Muscle of leg (tissue), 3 donors: ENCODE measurements at regions not wholly inside any gene's neighbourhood (a gene's known extent, or its start where the extent isn't known, plus 50 kb on each side); places are given as distances from the start of the nearest gene placed in this dataset.
"Not testable (repeated sequence)": the region's sequence is repeated elsewhere in the genome, so short reads cannot be mapped to it uniquely, and the experiment has no call there.

Experiments
- DNase-seq: peaks from one replicate; pipeline ENCODE4 v3.0.0; 2013
- H3K27ac ChIP-seq: one replicate; pipeline ENCODE4 v1.5.1; 2013; ENCODE audit warnings: mild to moderate bottlenecking, low read length, control low read depth
- H3K27me3 ChIP-seq: one replicate; pipeline ENCODE4 v1.6.1; 2013; ENCODE audit warnings: low read length; ENCODE audit not compliant: control insufficient read depth, insufficient read depth
- H3K36me3 ChIP-seq: one replicate; pipeline ENCODE4 v1.6.1; 2013; ENCODE audit warnings: low read length; ENCODE audit not compliant: control insufficient read depth, insufficient read depth
- H3K4me1 ChIP-seq: one replicate; pipeline ENCODE4 v1.6.1; 2013; ENCODE audit warnings: low read length; ENCODE audit not compliant: control insufficient read depth, insufficient read depth
- H3K4me3 ChIP-seq: one replicate; pipeline ENCODE4 v1.5.1; 2013; ENCODE audit warnings: low read length, control low read depth
- H3K9me3 ChIP-seq: replicated peaks from 2 replicates; pipeline ENCODE4 v1.6.1; 2013; ENCODE audit warnings: low read depth, low read length; ENCODE audit not compliant: control insufficient read depth
- WGBS: methylation state at CpG from one replicate; pipeline ENCODE4 v1.1.5; 2013; ENCODE audit warnings: missing lambda C conversion rate; ENCODE audit not compliant: insufficient coverage; 5-methylcytosine and 5-hydroxymethylcytosine counted together

GRCh38 chr2:58401936-58402335, 160.8 kb upstream of the FANCL start:
- Histone ChIP-seq H3K27me3 (no peaks in the 10 kb centered on the region), H3K9me3 (no peaks in the 10 kb centered on the region), H3K4me1 (no peaks in the 10 kb centered on the region), H3K36me3 (no peaks in the 10 kb centered on the region), H3K27ac (no peak overlapping the region), H3K4me3 (no peak overlapping the region)
- DNase-seq: no peak
- WGBS: no CpG with 5 or more reads among the region's 2 CpGs

GRCh38 chr2:58398406-58398805, 157.3 kb upstream of the FANCL start:
- Histone ChIP-seq H3K27ac (no peak overlapping the region), H3K4me1 (no peaks in the 10 kb centered on the region), H3K9me3 (no peaks in the 10 kb centered on the region), H3K4me3 (no peak overlapping the region), H3K27me3 (no peaks in the 10 kb centered on the region), H3K36me3 (no peaks in the 10 kb centered on the region)
- DNase-seq: no peak

GRCh38 chr2:58387701-58388100, 146.6 kb upstream of the FANCL start:
- 80% methylated on average over 1 of the region's 1 CpG for WGBS
- H3K27me3 ChIP-seq: no peaks in the 10 kb centered on the region

DNA sequence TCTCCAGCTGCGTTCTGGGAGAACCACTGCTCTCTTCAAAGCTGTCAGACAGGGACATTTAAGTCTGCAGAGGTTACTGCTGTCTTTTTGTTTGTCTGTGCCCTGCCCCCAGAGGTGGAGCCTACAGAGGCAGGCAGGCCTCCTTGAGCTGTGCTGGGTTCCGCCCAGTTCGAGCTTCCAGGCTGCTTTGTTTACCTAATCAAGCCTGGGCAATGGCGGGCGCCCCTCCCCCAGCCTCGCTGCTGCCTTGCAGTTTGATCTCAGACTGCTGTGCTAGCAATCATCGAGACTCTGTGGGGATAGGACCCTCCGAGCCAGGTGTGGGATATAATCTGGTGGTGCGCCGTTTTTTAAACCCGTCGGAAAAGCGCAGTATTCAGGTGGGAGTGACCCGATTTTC, 145.8 kb upstream of the FANCL start:
- H3K27me3 ChIP-seq, H3K36me3 ChIP-seq, H3K9me3 ChIP-seq, H3K4me3 ChIP-seq, DNase-seq, H3K4me1 ChIP-seq, H3K27ac ChIP-seq: not testable (repeated sequence)
- WGBS: no CpG with 5 or more reads among the region's 14 CpGs

More at GRCh38 chr2:58387701-58388100, 146.6 kb upstream of the FANCL start:
- H3K4me3 ChIP-seq: no peak overlapping the region
- no peaks in the 10 kb centered on the region for H3K4me1 ChIP-seq
- no peaks in the 10 kb centered on the region for H3K36me3 ChIP-seq
- H3K9me3 ChIP-seq: no peaks in the 10 kb centered on the region
- H3K27ac ChIP-seq: no peak overlapping the region
- no peak for DNase-seq

DNA sequence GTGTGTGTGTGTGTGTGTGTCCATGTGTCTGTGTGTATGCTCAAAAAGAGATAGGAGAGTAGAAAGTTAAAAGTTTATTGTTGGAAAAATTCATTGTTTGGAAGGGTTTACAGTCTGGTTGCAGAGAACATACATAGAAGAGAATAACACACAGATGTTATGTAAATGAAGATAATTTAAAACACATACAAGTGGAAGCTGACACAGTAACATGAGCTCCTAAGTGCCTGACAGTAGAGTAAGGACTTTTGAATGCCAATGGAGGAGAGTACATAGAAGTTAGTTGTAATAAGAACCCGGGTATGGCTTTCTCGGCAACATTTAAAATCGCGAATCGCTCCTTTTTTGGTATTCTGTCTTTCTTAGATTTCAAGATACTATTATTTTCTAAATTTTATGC, 137.0 kb upstream of the FANCL start:
- no peaks in the 10 kb centered on the region for H3K36me3 ChIP-seq
- no peak overlapping the region for H3K4me3 ChIP-seq
- DNase-seq: peak; percentile 52
- no peaks in the 10 kb centered on the region for H3K27me3 ChIP-seq
- WGBS: no CpG with 5 or more reads among the region's 5 CpGs
- no peak overlapping the region for H3K27ac ChIP-seq
- H3K4me1 ChIP-seq: no peaks in the 10 kb centered on the region
- H3K9me3 ChIP-seq: no peaks in the 10 kb centered on the region

- WGBS: no CpG with 5 or more reads among the region's 1 CpG
- H3K9me3 ChIP-seq: no peaks in the 10 kb centered on the region
- DNase-seq: no peak
These were observed 136.1 kb upstream of the FANCL start for GRCh38 chr2:58377181-58377580.

DNA sequence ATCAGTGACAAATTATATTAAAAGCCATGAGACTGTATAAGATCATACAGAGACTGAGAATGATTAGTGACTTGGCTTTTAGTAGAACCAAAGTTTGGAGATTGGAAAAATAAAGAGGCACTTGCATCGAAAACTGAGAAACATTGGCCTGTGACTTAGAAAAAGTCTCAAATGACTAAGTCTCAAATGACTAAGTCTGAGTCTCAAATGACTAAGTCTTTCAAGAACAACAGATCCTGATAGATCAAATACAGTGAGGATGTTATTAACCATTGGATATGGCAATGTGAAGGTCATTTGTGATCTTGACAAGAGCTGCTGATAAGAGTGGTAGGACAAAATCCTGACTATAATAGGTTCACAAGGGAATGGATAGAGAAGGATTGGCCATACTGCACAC, 135.5 kb upstream of the FANCL start:
- no peak for DNase-seq
- Histone ChIP-seq H3K27ac (no peak overlapping the region), H3K4me1 (no peaks in the 10 kb centered on the region), H3K36me3 (no peaks in the 10 kb centered on the region), H3K9me3 (no peaks in the 10 kb centered on the region), H3K27me3 (no peaks in the 10 kb centered on the region), H3K4me3 (no peak overlapping the region)
- no CpG with 5 or more reads among the region's 1 CpG for WGBS

More at GRCh38 chr2:58377181-58377580, 136.1 kb upstream of the FANCL start:
- Histone ChIP-seq H3K27me3 (no peaks in the 10 kb centered on the region), H3K27ac (no peak overlapping the region), H3K36me3 (no peaks in the 10 kb centered on the region), H3K4me3 (no peak overlapping the region), H3K4me1 (no peaks in the 10 kb centered on the region)

- WGBS: no CpG with 5 or more reads among the region's 2 CpGs
- no peak for DNase-seq
- H3K27ac ChIP-seq: no peak overlapping the region
- H3K4me3 ChIP-seq: no peak overlapping the region
- H3K9me3 ChIP-seq: no peaks in the 10 kb centered on the region
- H3K4me1 ChIP-seq: no peaks in the 10 kb centered on the region
- H3K36me3 ChIP-seq: no peaks in the 10 kb centered on the region
- H3K27me3 ChIP-seq: no peaks in the 10 kb centered on the region
These were observed 128.5 kb upstream of the FANCL start for GRCh38 chr2:58369594-58369993.

DNA sequence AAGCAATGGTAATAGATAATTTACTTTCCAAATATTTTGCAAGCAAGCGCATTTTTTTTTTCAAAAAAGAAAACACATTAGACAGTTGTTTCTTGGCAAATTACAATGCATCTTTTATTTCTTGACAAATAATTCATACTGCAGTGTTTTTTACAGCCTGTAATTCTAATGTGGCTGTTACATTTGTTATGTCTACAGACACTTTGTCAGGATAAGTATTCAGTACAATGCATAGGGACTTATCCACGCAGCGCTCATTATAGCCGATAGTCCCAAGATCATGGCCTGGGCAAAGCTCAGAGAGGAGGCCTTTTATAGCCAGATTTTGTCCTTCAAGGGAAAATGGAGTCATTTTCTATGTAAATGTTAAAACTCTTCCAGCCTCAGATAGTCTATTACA, 123.0 kb upstream of the FANCL start:
- no peaks in the 10 kb centered on the region for H3K36me3 ChIP-seq
- no CpG with 5 or more reads among the region's 4 CpGs for WGBS
- H3K27ac ChIP-seq: no peak overlapping the region
- no peaks in the 10 kb centered on the region for H3K9me3 ChIP-seq
- DNase-seq: no peak
- no peaks in the 10 kb centered on the region for H3K4me1 ChIP-seq
- no peak overlapping the region for H3K4me3 ChIP-seq
- no peaks in the 10 kb centered on the region for H3K27me3 ChIP-seq

- no peak for DNase-seq
- Histone ChIP-seq H3K36me3 (no peaks in the 10 kb centered on the region), H3K4me3 (no peak overlapping the region), H3K4me1 (no peaks in the 10 kb centered on the region), H3K27ac (no peak overlapping the region), H3K9me3 (no peaks in the 10 kb centered on the region), H3K27me3 (no peaks in the 10 kb centered on the region)
- WGBS: 9% methylated on average over 1 of the region's 1 CpG
These were observed 116.9 kb upstream of the FANCL start for GRCh38 chr2:58358026-58358425.

DNA sequence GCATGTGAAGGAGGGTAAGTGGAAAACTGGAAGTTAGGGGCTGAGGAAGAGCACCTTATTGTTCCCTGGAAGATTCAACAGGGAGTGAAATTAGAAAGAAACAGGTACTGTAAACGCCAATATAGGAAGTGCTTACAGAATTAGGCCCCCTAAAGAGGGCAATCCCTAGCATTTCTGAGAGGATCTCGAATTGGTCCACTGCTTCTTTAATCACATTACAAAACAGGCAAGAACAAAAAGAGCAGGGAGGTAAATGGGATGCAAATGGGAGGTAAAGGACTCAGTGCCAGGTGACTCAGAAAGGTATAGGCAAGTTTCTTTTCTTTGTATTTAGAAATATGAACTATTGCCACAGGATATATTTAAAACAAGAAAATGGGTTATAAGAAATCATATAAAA, 116.4 kb upstream of the FANCL start:
- DNase-seq: no peak
- no CpG with 5 or more reads among the region's 2 CpGs for WGBS
- Histone ChIP-seq H3K4me1 (no peaks in the 10 kb centered on the region), H3K27ac (no peak overlapping the region), H3K36me3 (no peaks in the 10 kb centered on the region), H3K27me3 (no peaks in the 10 kb centered on the region), H3K4me3 (no peak overlapping the region), H3K9me3 (no peaks in the 10 kb centered on the region)
